ENCODE measurements at regions not wholly inside any gene's neighbourhood (a gene's known extent, or its start where the extent isn't known, plus 50 kb on each side); places are given as distances from the start of the nearest gene placed in this dataset.

- H3K4me1 ChIP-seq (ENCODE audit: control insufficient read depth, insufficient read depth, low read length) = no peaks in the 10 kb centered on the region
- POLR2A ChIA-PET = no interaction called here
- no peak for TF ChIP-seq GLI2 (tag by site-specific recombination; IDR thresholded peaks at IDR 0.05; ENCODE audit: borderline replicate concordance, low read depth)
- TF ChIP-seq, protein P1, sequence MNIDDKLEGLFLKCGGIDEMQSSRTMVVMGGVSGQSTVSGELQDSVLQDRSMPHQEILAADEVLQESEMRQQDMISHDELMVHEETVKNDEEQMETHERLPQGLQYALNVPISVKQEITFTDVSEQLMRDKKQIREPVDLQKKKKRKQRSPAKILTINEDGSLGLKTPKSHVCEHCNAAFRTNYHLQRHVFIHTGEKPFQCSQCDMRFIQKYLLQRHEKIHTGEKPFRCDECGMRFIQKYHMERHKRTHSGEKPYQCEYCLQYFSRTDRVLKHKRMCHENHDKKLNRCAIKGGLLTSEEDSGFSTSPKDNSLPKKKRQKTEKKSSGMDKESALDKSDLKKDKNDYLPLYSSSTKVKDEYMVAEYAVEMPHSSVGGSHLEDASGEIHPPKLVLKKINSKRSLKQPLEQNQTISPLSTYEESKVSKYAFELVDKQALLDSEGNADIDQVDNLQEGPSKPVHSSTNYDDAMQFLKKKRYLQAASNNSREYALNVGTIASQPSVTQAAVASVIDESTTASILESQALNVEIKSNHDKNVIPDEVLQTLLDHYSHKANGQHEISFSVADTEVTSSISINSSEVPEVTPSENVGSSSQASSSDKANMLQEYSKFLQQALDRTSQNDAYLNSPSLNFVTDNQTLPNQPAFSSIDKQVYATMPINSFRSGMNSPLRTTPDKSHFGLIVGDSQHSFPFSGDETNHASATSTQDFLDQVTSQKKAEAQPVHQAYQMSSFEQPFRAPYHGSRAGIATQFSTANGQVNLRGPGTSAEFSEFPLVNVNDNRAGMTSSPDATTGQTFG (tag by site-specific recombination; IDR thresholded peaks at IDR 0.05; ENCODE audit: borderline replicate concordance) = no peak
- TF ChIP-seq ZNF76 (tag by site-specific recombination; IDR thresholded peaks at IDR 0.05; ENCODE audit: borderline replicate concordance, low read depth) = no peak
- no peak for TF ChIP-seq PRDM10 (tag by site-specific recombination; IDR thresholded peaks at IDR 0.05)
- TF ChIP-seq KLF10 (tag by site-specific recombination; IDR thresholded peaks at IDR 0.05) = no peak
- no peak for TF ChIP-seq ZNF660 (tag by site-specific recombination; IDR thresholded peaks at IDR 0.05)
- TF ChIP-seq, protein P2, sequence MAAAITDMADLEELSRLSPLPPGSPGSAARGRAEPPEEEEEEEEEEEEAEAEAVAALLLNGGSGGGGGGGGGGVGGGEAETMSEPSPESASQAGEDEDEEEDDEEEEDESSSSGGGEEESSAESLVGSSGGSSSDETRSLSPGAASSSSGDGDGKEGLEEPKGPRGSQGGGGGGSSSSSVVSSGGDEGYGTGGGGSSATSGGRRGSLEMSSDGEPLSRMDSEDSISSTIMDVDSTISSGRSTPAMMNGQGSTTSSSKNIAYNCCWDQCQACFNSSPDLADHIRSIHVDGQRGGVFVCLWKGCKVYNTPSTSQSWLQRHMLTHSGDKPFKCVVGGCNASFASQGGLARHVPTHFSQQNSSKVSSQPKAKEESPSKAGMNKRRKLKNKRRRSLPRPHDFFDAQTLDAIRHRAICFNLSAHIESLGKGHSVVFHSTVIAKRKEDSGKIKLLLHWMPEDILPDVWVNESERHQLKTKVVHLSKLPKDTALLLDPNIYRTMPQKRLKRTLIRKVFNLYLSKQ (tag by site-specific recombination; IDR thresholded peaks at IDR 0.05; ENCODE audit: borderline replicate concordance) = no peak
- TF ChIP-seq ZNF777 (tag by site-specific recombination; IDR thresholded peaks at IDR 0.05; ENCODE audit: borderline replicate concordance) = no peak
- no peak overlapping the region for H3K4me3 ChIP-seq (ENCODE audit: low read depth, low read length)
- H3K9me3 ChIP-seq (ENCODE audit: control insufficient read depth, insufficient read depth, low read depth, low read length) = no peaks in the 10 kb centered on the region
- no peak overlapping the region for H3K27ac ChIP-seq (ENCODE audit: extremely low read depth, low read depth, low read length)
- CTCF ChIA-PET = no interaction called here
- H3K36me3 ChIP-seq (ENCODE audit: control insufficient read depth in 2 of 2, insufficient read depth in 1 of 2, low read length in 2 of 2) = no peaks in the 10 kb centered on the region
Measured at GRCh38 chr5:136840601-136841000, 475.3 kb upstream of the TRPC7 start.

DNA sequence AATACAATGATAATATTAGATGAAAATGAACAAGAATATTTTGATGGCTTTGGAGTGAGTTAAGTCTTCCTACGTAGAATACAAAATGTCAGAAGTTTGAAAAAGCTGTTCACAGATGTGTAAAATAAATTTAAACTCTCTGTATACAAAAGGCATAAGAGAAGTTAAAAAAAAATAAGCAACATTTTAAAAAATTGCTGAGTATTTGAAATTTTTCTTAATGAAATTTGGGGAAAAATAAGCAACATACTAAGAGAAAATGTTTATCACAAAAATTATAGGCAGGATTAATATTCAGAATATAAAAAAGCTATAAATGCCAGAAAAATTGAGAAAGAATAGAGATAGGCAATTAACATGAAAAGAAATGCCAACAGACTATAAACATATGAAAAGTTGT, 470.7 kb upstream of the TRPC7 start:
- ChIA-PET CTCF (interaction anchor here (0.6 to 1.5 kb wide), 2 partner anchors 33 to 154 kb away, joined by 3 to 5 read pairs; no protein-coding TSS in a partner anchor), POLR2A (no interaction called here)
- no peak overlapping the region for H3K27ac ChIP-seq (ENCODE audit: extremely low read depth, low read depth, low read length)
- H3K9me3 ChIP-seq (ENCODE audit: control insufficient read depth, insufficient read depth, low read depth, low read length) = no peaks in the 10 kb centered on the region
- no peaks in the 10 kb centered on the region for H3K4me1 ChIP-seq (ENCODE audit: control insufficient read depth, insufficient read depth, low read length)
- no peak for TF ChIP-seq ZNF639 (tag by site-specific recombination; IDR thresholded peaks at IDR 0.05)
- H3K36me3 ChIP-seq (ENCODE audit: control insufficient read depth in 2 of 2, insufficient read depth in 1 of 2, low read length in 2 of 2) = no peaks in the 10 kb centered on the region
- H3K4me3 ChIP-seq (ENCODE audit: low read depth, low read length) = no peak overlapping the region

DNA sequence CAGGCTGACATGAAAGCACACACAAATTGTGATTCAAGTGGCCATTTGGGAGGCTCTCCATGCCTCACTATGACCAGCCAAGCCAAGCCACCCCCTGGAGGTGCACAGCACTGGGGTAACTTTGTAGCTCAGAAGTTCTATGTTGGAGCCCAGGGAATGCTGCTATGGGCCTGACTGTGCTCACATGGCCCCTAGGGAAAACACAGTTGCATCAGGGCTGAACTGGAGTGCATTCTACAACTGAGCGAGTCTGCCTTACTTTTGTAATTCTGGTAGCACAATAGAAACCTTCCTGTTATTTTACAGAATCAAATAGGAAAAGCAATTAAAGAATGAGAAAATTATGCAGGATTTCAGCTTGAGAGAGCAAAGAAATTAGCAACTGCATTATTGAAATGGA, 455.5 kb upstream of the TRPC7 start:
- TF ChIP-seq, protein P3, sequence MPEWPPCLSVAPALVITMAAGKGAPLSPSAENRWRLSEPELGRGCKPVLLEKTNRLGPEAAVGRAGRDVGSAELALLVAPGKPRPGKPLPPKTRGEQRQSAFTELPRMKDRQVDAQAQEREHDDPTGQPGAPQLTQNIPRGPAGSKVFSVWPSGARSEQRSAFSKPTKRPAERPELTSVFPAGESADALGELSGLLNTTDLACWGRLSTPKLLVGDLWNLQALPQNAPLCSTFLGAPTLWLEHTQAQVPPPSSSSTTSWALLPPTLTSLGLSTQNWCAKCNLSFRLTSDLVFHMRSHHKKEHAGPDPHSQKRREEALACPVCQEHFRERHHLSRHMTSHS (tag by site-specific recombination; IDR thresholded peaks at IDR 0.05) = no peak
- TF ChIP-seq ZSCAN23 (tag by site-specific recombination; IDR thresholded peaks at IDR 0.05) (no peak), ZNF561 (tag by site-specific recombination; IDR thresholded peaks at IDR 0.05; ENCODE audit: borderline replicate concordance) (no peak), ZNF184 (tag by site-specific recombination; IDR thresholded peaks at IDR 0.05) (no peak), ZNF621 (tag by site-specific recombination; IDR thresholded peaks at IDR 0.05) (no peak)
- POLR2A ChIA-PET = no interaction called here
- CTCF ChIA-PET = interaction anchor here (1.5 kb wide), 1 partner anchor 18 kb away, joined by 4 read pairs; no protein-coding TSS in a partner anchor
- no peak overlapping the region for H3K27ac ChIP-seq (ENCODE audit: extremely low read depth, low read depth, low read length)
- no peaks in the 10 kb centered on the region for H3K4me1 ChIP-seq (ENCODE audit: control insufficient read depth, insufficient read depth, low read length)
- H3K9me3 ChIP-seq (ENCODE audit: control insufficient read depth, insufficient read depth, low read depth, low read length) = no peaks in the 10 kb centered on the region
- no peak overlapping the region for H3K4me3 ChIP-seq (ENCODE audit: low read depth, low read length)
- no peaks in the 10 kb centered on the region for H3K36me3 ChIP-seq (ENCODE audit: control insufficient read depth in 2 of 2, insufficient read depth in 1 of 2, low read length in 2 of 2)

Data from HEK293 (cell line).